T-helper 1 cell (primary cell): ENCODE measurements at regions not wholly inside any gene's neighbourhood (a gene's known extent, or its start where the extent isn't known, plus 50 kb on each side); places are given as distances from the start of the nearest gene placed in this dataset.
"Not testable (repeated sequence)": the region's sequence is repeated elsewhere in the genome, so short reads cannot be mapped to it uniquely, and the experiment has no call there.

Experiments used
- DNase-seq, 5 donors: peaks; one replicate each; pipeline ENCODE4 v3.0.0-alpha.2; 2012 to 2020

DNA sequence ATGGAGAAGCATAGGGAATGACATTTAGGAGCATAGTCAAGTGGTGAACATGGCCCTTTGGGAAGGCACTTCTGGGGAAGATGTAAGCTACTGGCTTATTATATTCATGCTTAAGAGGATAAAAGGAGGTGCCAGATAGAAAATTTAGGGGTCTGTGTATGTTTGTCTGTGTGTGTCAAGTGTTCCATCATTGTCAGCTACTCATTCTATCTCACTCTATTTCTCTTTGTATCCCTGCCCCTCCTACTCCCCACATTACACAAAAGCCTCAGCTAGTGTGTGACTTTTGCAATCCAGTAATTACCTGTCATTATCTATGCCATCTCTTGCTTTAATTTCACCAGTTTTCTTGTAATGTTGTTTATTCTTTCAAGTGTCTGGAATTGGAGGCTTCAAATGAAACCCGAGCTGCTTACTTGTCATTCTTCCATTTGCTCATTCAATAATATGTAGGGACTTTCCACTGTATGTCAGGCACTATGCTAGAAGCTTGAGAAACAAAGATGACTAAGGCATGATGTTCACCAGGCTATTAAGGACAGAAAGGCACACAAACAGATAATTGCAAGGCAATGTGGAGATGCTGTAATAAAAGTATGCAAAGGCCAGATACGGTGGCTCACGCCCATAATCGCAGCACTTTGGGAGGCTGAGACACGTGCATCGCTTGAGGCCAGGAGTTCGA lies 229.8 kb upstream of the TEX13C start:
- no peak for DNase-seq

- no peak for DNase-seq
Observed at GRCh38 chrX:125093852-125094251, 225.8 kb upstream of the TEX13C start.

DNA sequence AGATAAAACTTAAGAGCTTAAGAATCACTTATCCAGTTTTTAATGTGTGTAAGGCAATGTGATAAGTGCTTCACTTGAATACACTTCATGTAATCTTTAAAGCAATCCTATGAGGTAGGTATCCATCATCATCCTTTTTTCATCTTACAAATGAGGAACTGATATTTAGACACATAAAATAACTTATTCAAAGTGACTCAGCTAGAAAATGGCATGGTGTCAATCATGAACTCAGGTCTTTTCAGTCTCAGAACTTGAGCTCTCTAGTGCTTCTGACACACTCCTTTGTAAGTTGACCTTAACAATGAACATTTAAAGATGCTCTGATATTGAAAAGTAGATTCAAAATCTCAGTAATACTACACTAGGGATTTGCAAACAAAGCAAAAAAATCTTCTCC lies 224.8 kb upstream of the TEX13C start:
- no peak for DNase-seq

GRCh38 chrX:125096469-125096868 lies 223.2 kb upstream of the TEX13C start:
- DNase-seq = no peak

GRCh38 chrX:125096870-125097269 lies 222.8 kb upstream of the TEX13C start:
- DNase-seq = no peak

GRCh38 chrX:125101971-125102755 lies 217.5 kb upstream of the TEX13C start:
- no peak for DNase-seq

- no peak for DNase-seq
Observed at GRCh38 chrX:125103693-125104092, 216.0 kb upstream of the TEX13C start.

DNA sequence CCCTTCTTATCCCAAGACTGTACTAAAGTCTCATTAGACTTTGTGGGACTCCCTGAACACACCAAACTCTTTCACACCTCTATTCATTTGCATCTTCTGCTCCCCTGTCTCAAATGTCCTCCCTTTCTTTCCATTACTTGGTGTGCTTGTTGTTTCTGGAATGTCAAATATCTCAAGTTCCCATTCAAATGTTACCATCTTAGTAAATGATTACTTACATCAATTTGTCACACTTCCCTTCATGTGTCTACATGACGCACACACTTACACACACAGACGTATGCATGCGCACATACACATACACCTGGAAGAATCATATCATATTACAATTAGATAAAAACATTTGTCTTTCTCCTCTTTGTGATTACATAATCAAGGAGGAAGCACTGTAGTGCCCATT lies 210.8 kb upstream of the TEX13C start:
- DNase-seq = no peak

GRCh38 chrX:125131164-125131563 lies 188.5 kb upstream of the TEX13C start:
- DNase-seq = no peak

GRCh38 chrX:125132274-125132673 lies 187.4 kb upstream of the TEX13C start:
- peak in 1 of 5 donors; percentile 25 for DNase-seq

DNA sequence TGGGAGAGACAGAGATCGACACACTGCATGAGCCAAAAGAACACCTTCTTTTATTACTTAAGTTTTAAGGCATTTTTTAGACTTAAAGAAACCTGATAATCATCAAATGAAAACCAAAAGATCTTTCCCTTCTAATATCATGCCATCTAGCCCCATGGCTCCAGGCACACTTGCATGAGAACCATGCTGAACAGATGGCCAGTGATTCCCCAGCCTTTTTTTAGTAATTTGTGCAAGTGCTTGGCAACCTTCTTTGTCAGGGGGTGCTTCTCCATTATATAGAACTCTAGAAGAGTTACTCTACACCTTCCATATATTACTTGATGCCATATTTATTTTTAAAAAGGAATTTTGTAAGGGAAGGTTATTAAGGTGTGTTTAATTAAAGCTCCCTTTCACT lies 182.2 kb upstream of the TEX13C start:
- no peak for DNase-seq

GRCh38 chrX:125150231-125150630 lies 169.4 kb upstream of the TEX13C start:
- no peak for DNase-seq

- DNase-seq = no peak
Observed at GRCh38 chrX:125151146-125151545, 168.5 kb upstream of the TEX13C start.

GRCh38 chrX:125152011-125152410 lies 167.7 kb upstream of the TEX13C start:
- no peak for DNase-seq

- DNase-seq = no peak
Observed at GRCh38 chrX:125153621-125154020, 166.1 kb upstream of the TEX13C start.

DNA sequence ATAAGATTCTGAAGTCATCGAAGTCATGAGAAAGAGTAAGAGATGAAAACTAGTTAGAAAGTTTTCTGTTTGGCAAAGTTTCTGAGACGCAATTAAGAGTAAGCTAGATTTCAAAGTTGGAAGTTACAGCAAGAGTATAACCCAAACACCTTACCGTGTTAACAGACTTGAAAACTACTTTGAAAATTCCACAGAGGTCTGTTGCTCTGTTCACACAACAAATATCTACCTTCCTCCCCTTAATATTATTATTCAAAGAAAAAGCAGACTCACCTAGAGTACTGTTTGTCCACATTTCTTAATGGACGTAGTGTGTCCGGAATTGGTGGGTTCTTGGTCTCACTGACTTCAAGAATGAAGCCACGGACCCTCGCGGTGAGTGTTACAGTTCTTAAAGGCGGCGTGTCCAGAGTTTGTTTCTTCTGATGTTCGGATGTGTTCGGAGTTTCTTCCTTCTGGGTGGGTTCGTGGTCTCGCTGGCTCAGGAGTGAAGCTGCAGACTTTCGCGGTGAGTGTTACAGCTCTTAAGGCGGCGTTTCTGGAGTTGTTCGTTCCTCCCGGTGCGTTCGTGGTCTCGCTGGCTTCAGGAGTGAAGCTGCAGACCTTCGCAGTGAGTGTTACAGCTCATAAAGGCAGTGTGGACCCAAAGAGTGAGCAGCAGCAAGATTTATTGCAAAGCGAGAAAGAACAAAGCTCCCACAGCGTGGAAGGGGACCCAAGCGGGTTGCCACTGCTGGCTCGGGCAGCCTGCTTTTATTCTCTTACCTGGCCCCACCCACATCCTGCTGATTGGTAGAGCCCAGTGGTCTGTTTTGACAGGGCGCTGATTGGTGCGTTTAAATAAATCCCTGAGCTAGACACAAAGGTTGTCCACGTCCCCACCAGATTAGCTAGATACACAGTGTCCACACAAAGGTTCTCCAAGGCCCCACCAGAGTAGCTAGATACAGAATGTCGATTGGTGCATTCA lies 165.1 kb upstream of the TEX13C start:
- not testable (repeated sequence) for DNase-seq

GRCh38 chrX:125155296-125156033 lies 164.2 kb upstream of the TEX13C start:
- not testable (repeated sequence) for DNase-seq

GRCh38 chrX:125170459-125170858 lies 149.2 kb upstream of the TEX13C start:
- no peak for DNase-seq

DNA sequence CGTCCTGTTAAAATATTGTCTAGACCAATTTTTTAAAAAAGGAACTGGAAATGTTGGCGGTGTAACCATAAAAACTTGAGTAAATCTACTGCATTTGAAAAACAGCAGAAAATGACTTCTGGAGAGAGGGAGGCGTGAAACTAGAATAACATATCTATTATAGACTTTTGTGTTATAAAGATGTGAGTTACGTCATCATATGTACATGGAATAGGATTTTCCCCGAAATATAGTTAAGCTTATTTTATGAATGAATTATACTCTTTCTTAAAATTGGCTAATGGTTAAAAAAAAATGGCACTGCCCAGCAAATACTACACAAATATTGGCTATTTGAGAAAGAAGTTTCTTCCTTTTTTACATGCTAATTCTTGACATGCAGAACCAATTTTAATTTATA lies 147.1 kb upstream of the TEX13C start:
- no peak for DNase-seq

DNA sequence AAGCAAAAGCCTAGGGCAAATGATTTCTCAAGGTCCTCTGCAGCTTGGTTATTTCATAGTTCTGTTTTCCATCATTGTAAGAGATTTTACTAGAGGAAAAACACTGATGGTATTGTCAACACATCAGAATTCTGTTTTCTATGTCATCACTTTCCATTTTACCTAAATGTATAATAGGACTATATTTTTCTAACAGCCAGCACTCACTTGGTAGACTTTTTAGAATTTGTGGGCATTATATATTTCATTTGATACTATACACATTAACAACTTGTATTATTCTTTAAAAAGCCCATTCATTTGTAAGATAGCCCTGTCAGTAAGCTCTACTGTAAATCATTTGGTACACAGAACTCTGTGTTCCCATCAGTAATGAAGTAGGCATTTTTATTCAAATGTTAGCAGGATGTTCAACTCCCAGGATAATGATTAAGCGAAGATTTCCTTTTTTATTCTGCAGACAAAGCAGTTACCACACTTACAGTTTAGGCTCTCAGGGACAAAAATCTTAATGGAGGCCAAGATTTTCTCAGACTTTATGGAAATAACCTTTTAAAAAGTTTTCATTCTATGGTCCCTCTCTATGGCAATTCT lies 143.6 kb upstream of the TEX13C start:
- DNase-seq = no peak

DNA sequence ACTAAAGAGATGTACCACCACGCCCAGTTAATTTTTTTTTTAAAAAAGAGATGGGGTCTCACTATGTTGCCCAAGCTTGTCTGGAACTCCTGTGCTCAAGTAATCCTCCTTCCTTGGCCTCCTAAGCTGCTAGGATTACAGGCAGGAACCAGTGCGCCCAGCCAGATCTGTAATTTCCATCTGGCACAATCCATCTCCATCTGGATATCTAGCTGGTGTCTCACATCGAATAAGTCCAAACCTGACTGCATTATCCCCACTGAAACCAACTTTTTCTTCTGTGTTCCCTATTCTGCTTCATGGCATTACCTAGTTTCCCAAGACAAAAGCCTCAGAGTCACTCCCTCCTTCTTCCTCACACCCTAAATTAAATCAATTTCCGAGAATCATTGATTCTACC lies 125.8 kb upstream of the TEX13C start:
- no peak for DNase-seq

DNA sequence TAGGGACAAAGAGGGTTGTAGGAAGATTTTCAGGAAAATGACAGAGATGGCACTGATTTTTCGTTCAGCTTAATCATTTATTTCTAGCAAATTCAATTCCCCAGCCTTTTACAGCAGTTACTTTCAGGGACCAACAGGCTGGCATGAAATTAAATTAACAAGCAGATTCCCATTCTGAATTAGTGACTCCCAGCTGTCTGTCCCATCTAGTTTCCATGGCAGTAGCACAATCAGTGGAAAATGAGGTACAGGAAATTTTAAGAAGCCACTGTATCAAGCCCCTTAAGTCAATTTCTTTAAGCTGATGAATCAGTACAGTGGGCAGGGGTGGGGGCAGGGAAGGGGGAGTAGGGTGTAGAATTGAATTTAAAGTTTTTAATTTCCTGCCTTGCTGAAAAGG lies 121.1 kb upstream of the TEX13C start:
- no peak for DNase-seq
